GM12872 (cell line): ENCODE measurements at regions not wholly inside any gene's neighbourhood (a gene's known extent, or its start where the extent isn't known, plus 50 kb on each side); places are given as distances from the start of the nearest gene placed in this dataset.
A peak's percentile ranks its signal among the peaks of the same experiment; 100 is the strongest.

Experiments
- CTCF ChIP-seq: IDR thresholded peaks from 3 replicates; pipeline ENCODE4 v1.5.1; 2011; ENCODE audit warnings: low read depth, mild to moderate bottlenecking, low read length, moderate library complexity; ENCODE audit not compliant: insufficient read depth

- 0 out of 3 replicates have a peak, but pooled peaks have one; percentile 6 for TF ChIP-seq CTCF
These were observed 487.9 kb downstream of the STK39 start for GRCh38 chr2:167759531-167759930.

GRCh38 chr2:167758292-167758691 lies 489.1 kb downstream of the STK39 start:
- TF ChIP-seq CTCF, result no peak

- no peak for TF ChIP-seq CTCF
These were observed 490.9 kb downstream of the STK39 start for GRCh38 chr2:167756446-167756845.

- TF ChIP-seq CTCF, result no peak
These were observed 494.3 kb downstream of the STK39 start for GRCh38 chr2:167753142-167753541.

- TF ChIP-seq CTCF, result no peak
These were observed 494.7 kb downstream of the STK39 start for GRCh38 chr2:167752734-167753133.

GRCh38 chr2:167750675-167751074 lies 496.7 kb downstream of the STK39 start:
- TF ChIP-seq CTCF, result no peak

- TF ChIP-seq CTCF, result no peak
These were observed 497.7 kb downstream of the STK39 start for GRCh38 chr2:167749660-167750059.

GRCh38 chr2:167749016-167749415 lies 498.4 kb downstream of the STK39 start:
- TF ChIP-seq CTCF, result no peak
